ENCODE measurements at regions not wholly inside any gene's neighbourhood (a gene's known extent, or its start where the extent isn't known, plus 50 kb on each side); places are given as distances from the start of the nearest gene placed in this dataset.

- no peak for TF ChIP-seq ZNF274 (IDR thresholded peaks at IDR 0.05; ENCODE audit: low read depth, low read length)
- no peak for TF ChIP-seq YY1 (IDR thresholded peaks at IDR 0.05; ENCODE audit: insufficient read depth, insufficient read length)
These were observed 1357.3 kb upstream of the CITED2 start for GRCh38 chr6:140731741-140732140.
